Germinal center (tissue), 1 donor: ENCODE measurements at regions not wholly inside any gene's neighbourhood (a gene's known extent, or its start where the extent isn't known, plus 50 kb on each side); places are given as distances from the start of the nearest gene placed in this dataset.

Experiments
- DNase-seq: peaks from one replicate; pipeline ENCODE4 v3.0.0; 2012; ENCODE audit warnings: mixed read lengths, low spot score

DNA sequence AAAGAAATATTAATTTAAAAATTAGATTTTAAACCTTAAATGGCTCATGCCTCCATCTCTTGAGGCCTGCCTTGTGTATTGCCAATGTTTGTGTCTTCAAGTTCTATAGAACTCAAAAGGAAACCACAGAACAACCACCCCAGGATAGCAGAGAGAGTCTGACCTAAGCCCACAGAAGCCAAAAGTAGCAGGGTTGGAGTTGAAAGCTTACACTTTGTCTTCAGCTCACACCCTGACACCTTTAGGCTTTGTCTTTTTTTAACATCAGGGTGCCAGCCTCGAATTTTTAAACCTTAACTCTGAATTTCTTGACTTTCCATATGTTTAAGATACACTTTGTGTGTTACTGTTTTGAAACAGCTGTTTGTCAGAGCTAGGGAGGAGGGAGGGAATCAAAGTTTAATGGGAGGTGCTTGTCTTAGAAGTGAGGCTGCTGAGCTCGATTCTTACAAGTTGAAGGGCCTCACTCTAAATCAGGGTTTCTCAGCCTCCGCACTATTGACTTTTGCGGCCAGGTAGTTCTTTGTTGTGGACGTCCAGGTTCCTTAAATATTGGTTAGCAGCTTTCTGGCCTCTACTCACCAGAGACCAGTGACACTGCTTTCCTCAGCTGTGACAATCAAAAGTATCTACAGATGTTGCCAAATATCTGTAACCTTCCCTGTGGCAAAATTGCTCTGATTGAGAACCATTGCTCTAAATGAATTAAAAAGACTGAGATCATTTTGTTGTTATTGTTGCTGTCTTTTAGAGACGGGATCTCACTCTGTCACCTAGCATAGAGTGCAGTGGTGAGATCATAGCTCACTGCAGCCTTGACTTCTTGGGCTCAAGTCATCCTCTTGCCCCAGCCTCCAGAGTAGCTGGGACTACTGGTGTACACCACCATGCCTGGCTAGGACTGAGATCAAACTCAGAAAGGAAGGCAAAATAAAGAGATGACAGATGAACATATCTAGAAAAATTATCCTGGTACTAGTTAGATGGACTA is 139.2 kb upstream of the EOMES start:
- no peak for DNase-seq

DNA sequence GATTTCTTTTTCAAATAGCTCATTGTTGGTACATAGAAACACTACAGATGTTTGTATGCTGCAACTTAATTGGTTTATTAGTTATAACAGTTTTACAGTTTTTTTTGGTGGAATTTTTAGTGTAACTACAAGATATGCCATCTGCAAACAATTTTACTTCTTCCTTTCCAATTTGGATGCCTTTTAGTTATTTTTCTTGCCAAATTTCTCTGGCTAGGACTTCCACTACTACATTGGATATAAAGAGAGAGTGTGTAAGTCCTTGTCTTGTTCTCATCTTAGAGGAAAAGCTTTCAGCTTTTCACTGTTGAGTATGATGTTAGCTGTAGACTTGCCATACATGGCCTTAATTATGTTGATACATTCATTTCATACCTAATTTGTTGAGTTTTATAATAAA is 143.6 kb upstream of the EOMES start:
- no peak for DNase-seq

DNA sequence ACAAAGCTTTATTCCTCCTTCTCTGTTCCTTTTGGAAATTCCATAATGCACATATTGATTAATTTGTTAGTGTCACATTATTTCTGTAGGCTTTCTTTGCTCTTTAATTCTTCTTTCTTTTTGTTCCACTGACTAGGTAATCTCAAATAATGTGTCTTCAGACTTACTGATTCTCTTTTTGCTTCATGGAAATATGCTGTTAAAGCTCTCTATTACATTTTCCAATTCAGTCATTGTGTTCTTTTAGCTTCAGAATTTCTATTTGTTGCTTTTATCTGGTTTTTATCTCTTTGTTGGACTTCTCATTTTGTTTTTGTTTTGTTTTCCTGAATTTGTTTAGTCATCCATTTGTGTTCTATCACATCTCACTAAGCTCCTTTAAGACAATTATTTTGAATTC is 147.0 kb upstream of the EOMES start:
- no peak for DNase-seq

DNA sequence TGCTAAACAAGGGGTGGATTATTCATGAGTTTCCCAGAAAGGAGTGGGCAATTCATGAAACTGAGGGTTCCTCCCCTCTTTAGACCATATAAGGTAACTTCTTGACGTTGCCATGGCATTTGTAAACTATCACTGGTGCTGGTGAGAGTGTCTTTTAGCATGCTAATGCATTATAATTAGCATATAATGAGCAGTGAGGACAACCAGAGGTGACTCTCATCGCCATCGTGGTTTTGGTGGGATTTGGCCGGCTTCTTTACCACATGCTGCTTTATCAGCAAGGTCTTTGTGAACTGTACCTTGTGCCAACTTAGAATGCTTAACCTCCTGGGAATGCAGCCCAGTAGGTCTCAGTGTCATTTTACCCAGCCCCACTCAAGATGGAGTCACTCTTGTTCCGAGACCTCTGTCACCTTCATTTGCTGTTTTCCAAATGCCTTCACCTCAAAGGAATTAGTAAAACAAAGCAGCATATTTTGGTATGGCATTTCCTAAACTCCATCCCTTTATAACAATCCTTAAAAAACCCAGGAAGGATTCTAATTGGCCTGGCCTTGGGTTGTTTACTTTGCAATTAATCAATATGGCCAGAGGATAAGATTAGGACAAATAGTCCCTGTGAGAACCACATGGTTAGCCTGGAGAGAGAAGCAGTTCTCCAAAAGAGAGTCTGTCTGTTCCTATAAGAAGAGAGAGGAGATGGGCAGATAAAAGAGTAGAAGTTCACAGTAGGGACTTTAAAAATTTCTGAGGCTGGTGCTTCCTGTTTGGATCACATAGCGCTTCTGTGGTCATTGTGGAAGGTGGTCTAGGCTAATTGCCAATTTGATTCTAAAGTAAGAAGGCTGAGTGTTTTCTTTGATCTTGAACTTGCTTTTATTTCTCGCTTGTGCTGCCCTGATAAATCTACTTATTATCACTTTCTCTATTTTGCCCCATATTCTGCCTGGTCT is 155.2 kb upstream of the EOMES start:
- no peak for DNase-seq

DNA sequence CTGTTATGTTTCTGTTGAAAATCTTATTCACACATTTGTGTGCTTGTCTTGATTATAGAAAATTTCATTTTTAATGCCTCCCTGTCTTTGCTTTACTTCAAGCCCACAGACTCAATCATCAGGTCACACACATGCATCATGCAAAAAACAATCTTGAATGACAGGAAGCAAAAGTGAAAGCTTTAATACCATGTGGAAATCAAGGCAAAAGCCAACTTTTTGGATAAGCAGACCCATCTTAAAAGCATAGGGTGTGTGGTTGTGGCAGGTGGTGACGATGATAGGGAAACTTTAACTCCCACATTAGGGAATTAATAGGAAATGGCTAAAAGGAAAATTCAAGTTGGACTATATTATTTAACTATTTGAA is 155.9 kb upstream of the EOMES start:
- DNase-seq, result no peak

DNA sequence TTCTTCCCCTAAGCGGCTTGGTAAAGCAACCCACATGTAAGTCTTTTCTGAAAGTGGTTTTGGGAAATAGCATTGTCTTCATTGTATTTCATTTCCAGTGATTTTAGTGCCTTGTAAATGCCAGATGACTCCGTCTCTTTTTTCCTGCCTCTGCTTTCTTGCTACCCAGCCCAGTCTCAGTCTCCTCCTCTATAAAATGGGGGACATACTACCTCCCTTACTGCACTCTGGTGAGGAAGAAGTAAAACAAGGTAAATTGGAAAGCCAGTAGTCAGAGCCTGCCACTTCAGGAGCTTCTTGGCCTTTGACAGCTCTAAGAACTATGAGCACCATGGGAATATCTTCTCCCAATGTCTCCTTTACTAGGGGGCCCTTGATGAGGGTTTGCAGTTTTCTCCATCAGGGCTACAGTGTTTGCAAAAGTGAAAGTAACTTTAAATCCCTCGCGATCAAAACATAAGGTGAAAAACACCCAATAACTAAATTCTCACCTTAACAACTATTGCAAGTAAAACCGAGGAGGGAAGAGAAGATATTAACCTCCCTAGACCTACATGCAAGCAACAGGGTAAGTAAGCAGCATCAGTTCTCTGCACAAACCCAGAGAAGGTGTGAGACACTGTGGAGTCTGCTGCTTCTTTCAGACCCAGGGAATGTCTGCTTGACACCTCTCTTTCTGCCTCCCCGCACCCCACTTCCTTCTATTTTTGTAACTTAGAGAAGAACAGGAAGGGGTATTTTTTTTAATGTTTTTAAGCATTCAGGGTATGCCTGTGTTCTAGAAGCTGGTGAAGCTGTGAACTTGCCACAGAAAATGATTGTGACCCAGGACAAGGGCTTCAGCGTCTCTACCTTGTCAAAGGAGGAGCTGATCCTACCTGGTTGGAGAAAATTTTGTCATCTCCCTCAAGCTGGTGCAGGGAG is 159.1 kb upstream of the EOMES start:
- no peak for DNase-seq

DNA sequence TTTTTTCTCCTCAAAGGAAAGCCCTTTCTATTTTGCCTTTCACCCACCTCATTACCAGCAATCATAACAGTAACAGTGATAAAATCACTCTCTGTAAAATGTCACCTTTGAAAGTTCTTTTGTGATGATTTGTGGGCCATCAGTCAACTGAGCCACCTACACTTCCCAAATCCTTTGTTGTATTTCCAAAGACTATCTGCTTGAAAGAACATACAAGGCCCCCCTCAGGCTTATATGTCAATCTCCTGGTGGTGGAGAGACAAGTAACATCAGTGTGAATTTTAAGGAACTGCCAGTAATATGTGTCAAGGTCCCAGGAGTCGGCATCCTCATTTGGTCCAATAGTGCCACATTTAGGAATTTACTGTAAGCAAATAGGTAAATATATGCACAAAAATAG is 161.1 kb upstream of the EOMES start:
- no peak for DNase-seq

DNA sequence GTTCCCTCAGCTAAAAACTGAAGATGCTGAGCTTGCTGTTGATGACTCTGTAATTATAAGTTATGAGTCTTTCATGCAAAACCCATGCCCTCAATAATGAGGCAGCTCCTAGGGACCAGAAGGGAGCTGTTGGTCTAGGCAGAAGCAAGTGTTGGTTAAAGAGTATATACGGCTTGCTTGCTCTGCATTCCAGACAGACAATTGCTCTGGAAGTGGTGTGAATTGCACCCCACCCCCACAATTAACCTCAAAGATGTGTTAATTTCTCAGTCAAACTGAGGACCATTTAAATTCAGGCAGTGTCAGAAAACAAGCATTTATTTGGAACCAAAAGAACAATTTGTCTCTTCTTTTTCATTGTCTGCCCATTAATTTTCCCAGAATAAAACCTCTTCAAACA is 163.5 kb upstream of the EOMES start:
- no peak for DNase-seq

DNA sequence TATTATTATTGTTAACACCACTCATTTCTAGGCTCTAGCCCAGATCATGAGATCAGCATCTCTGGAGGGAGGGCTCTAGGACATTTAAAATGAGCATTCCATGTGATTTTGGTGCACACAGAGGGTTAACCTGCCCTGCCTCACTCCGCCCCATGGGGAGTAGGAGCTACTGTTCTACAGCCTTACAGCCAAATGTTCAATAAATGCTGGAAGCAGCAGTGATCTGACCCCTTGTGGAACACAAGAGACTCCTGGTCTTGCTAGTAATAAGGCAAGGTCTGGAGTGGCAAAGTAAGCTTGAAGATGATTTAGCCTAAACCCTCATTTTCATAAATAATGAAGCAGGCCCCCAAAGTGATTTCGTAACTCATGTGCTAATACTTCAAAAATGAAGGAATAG is 166.4 kb upstream of the EOMES start:
- no peak for DNase-seq

DNA sequence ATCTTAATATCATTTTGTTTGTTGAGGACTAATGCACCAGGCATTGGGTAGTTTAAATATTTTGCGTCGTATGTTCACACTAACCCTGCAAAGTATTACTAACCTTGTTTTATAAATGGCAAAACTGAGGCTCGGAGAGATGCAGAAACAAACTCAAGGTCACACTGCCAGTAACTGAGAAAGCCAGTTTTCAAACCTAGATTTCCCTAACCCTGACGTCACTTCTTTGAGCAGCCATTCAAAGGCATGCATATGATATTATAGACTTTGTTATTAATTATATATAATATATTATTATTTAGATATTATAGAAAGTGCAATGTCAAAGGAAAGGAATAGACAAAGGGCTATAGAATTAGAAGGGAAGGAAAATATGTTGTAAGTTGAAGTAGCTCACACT is 167.6 kb upstream of the EOMES start:
- no peak for DNase-seq

DNA sequence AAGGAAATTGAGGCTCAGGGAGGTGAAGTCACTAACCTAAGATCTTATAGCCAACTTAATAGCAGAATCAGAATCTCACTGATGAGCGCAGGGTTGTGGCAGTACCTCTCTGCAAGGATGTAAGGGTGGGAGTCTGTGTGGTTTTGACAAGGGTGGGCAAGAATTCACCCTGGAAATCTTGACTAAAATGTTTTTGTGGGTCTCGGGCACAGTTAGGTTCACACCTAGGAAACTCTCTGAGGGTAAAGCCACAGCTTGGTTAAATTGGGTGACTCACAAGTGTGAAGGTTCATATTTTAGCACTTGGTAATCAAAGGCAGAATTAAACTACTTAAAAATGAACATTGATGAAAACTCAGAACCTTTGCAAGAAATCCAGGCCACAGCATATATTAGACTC is 178.2 kb upstream of the EOMES start:
- no peak for DNase-seq

DNA sequence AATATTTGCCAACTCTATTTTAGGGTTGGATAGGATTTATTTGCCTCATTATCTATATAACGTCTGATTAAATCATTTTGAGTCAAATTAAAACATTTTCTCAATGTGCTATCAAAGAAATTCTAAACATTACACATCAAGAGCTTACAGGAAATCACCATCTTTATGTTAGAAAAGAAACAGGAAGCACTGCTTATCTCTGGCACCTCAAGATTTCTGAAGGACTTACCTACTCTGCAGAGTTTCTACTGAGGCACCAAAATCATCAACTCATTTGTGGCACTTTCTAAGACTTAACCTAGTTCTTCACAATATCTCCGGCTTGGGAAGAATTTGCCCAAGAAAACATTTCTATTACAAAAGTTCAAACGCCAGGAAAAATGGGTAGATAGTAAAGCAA is 181.3 kb upstream of the EOMES start:
- no peak for DNase-seq

DNA sequence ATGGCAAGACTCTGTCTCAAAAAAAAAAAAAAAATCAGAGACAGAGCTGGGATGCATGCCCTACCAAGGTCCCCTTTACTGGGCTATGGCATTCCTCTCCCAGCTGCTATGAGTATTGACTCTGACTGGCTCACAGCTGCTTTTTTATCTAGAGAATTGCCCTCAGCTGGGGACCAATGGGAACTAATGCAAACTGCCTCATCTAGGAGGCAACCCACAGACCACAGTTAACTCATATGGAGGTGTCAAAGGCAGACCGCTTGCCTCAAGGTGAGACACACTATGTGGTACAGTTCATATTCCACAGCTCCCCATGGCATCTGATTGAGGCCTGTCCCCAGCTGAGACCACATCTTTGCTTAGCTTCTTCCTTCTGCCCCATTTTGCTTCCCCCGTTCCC is 183.5 kb upstream of the EOMES start:
- DNase-seq, result no peak

DNA sequence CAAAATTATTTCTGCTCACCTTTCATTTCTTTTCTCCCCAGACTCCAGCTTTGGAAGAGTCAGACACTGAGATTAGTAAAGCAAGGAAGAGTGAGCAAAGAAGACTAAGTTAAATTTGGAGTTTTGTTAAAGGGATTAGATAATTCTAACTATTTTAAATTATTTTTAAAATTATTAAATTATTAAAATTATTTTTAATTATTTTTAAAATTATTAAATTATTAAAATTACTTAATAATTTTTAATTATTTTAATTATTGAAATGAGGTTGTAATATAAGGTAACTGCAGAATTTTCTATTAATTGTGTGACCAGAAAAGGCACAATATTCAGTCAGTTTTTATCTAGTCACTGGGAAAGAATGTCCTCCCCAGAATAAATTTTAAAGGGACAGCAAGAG is 185.0 kb upstream of the EOMES start:
- DNase-seq, result no peak

DNA sequence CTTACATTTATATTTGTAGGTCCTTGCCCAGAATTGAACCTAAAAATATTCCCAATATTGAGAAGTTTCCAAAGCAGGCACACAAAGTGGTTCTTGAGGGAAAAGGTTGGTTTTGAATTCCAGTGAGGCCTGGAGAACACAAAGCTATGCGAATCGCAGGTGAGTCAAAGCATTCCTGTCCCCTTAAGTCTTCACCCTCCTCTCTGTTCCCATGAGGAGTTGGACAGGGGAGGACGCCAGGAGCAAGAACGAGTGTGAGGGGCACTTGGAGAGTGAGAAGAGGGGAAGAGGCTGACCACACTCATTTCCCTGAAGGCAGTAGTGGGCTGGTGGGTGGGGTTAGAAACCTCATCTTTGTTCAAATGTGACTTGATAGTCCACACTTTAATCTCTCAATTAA is 185.8 kb upstream of the EOMES start:
- DNase-seq, result no peak

DNA sequence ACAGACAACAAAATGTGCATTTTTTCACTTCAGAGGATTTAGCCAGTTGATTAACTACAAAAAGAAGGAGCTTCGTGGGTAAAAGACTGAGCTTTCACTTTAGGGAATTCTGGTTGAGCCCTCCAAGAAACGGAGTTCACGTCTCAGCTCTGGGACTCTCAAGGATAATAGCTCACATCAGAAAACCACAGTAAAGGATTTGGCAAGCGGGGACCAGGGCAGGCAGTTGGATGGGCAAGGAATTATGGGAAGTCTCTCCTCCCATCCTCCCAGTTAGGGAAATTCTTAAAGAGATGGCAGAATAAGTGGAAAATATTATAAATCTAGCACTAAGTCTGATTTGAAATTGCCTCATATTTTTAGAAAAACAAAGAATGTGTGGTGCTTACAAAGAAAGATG is 188.3 kb upstream of the EOMES start:
- no peak for DNase-seq

DNA sequence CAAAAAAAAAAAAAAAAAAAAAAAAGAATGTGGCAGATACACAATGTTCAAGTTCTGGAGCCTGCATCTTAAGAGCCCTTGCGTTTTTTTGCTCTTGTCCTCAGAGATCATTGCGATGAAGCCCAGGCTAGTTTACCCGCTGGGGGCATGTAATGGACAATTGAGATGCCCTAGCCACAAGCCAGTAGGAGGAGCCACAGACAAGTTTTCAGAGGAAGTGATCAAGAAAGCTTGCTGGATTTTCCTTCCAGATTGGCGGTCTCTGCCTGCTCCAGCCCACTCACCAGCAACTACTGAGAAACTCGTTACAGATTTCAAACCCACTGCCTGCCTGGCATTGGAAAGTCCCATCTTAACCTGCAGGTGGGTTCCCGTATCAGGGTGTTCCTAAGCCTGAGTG is 192.1 kb upstream of the EOMES start:
- no peak for DNase-seq

DNA sequence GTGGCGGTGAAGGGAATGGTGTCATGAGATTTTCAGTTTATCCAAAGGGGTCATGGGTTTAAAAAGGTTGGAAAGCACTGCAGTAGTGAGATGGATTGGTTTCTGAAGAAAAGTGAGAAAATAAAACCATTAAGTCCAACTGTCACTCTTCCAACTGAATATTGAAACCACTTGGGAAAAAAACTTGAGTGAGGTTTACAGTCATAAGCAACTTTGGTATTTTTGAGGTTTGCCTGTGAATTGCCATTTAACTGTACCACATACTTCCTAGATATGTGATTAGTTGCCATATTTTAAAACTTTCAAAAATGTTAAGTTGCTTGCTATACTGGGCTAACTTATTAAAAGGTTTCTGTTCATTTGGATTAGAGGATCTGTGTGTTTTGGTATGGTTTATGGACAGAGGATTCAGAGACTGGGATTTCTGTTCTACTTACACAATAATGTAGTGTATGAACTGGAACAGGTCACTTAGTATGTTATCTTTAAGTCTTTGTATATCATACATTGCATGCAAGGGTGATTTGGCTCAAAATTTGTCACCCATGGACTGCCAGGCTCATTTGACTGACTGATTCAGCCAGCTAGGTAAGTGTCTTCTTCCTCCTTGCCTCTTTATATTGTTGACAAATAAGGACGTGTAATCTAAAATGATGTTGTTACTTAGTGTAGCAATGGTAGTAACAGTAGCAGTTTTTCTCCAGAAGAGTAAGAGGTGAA is 201.4 kb upstream of the EOMES start:
- DNase-seq, result no peak

DNA sequence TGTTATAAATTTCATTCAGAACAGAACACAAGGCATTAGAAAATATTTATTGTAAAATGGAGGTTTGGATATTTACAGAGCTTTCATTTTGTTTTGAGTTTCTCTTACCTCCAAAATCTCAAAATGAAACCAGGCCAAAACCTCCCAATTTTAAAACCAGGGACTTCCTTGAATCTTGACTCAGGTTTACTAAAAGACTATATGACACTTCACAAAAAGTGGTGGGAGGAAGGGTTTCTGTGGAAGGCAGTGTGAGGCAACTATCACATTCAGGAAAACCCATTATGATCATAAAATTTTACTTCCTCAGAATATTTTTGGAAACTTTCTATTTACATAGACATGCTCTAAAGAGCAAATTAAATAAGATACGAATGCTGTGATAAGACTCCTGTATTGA is 205.8 kb upstream of the EOMES start:
- DNase-seq, result no peak

DNA sequence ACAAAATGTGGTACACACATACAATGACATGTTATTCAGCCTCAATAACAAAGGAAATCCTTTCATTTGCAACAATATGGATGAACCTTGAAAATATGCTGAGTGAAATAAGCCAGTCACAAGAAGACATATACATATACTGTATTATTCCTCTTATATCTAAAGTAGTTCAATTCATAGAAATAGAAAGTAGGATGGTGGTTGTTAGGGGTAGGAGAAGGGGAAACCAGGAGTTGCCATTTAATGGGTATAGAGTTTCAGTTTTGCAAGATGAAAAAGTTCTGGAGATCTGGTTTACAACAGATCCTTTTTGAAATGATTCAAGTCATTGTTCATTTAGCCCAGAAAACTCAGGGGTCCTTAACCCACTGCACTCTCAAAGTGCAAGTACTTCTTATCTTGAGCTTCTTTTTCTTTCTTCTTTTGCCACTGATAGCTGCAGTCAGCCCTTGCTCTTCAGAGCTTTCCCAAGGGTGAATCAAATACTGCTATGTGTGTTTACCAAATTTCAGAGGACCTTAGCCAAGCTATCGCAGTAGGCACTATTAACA is 208.0 kb upstream of the EOMES start:
- DNase-seq, result no peak

DNA sequence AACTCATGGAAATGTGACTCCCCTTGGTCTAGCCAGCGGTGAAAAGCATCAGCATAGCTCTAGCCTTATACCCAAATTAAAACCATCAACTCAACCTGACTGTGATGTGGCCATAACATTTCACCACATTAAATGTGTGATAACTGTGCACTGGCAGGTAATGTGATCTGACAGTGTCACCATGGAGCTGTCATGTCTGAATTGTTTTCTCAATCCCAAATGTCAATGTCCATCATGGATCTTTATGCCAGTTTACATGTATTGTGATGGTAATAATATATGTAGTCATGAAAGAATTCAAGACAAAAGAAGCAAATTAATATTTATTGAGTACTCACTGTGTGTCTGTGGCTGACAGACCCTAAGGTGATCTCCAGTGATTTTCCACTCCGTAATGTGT is 213.4 kb upstream of the EOMES start:
- no peak for DNase-seq
